Neural cell (in vitro differentiated cells): ENCODE measurements at regions not wholly inside any gene's neighbourhood (a gene's known extent, or its start where the extent isn't known, plus 50 kb on each side); places are given as distances from the start of the nearest gene placed in this dataset.

Experiments
- H2AFZ ChIP-seq: fragments of 200-600, 300-800 bp; sonication (generic), shearing (Covaris generic); 2 replicates; pipeline ENCODE4 v1.6.0; 2014; ENCODE audit warnings: low read depth, mild to moderate bottlenecking, antibody characterized with exemption, low read length, moderate library complexity
- H3F3A ChIP-seq: fragments of 200-600 bp; shearing (Covaris generic); 2 replicates; pipeline ENCODE4 v1.6.1; 2016; ENCODE audit warnings: mild to moderate bottlenecking, moderate library complexity, mixed read lengths, antibody characterized with exemption, low read length; ENCODE audit not compliant: insufficient read depth, poor library complexity, severe bottlenecking
- H3K27ac ChIP-seq: fragments of 200-600, 300-800 bp; sonication (generic), shearing (Covaris generic); 2 replicates; pipeline ENCODE4 v1.5.1; 2014; ENCODE audit warnings: mild to moderate bottlenecking, low read length, moderate library complexity
- H3K27me3 ChIP-seq: fragments of 300-800, 200-600 bp; sonication (generic), shearing (Covaris generic); 2 replicates; pipeline ENCODE4 v1.6.0; 2014; ENCODE audit warnings: mild to moderate bottlenecking, low read depth, low read length, moderate library complexity; ENCODE audit not compliant: insufficient read depth
- H3K36me3 ChIP-seq: fragments of 300-800, 200-600 bp; sonication (generic), shearing (Covaris generic); 2 replicates; pipeline ENCODE4 v1.5.1; 2014; ENCODE audit warnings: mild to moderate bottlenecking, antibody characterized with exemption, low read length, moderate library complexity; ENCODE audit not compliant: insufficient read depth
- H3K4me2 ChIP-seq: fragments of 300-800, 200-600 bp; sonication (generic), shearing (Covaris generic); 2 replicates; pipeline ENCODE4 v1.6.0; 2014; ENCODE audit warnings: mild to moderate bottlenecking, low read length
- H3K4me3 ChIP-seq: fragments of 300-800, 200-600 bp; sonication (generic), shearing (Covaris generic); 2 replicates; pipeline ENCODE4 v1.5.1; 2014; ENCODE audit warnings: mild to moderate bottlenecking, low read length, moderate library complexity
- H3K79me2 ChIP-seq: fragments of 200-600 bp; shearing (Covaris generic); replicated peaks from 2 replicates; pipeline ENCODE4 v1.6.0; 2014; ENCODE audit warnings: mild to moderate bottlenecking, low read length, moderate library complexity; ENCODE audit not compliant: insufficient read depth
- H3K9ac ChIP-seq: fragments of 300-800, 200-600 bp; sonication (generic), shearing (Covaris generic); 2 replicates; pipeline ENCODE4 v1.6.1; 2016; ENCODE audit warnings: mild to moderate bottlenecking, low read length, mixed read lengths
- H3K9me2 ChIP-seq: fragments of 200-600 bp; shearing (Covaris generic); 2 replicates; pipeline ENCODE4 v1.6.1; 2016; ENCODE audit warnings: mild to moderate bottlenecking, low read length, mixed read lengths; ENCODE audit not compliant: insufficient read depth
- H3K9me3 ChIP-seq: fragments of 200-600, 300-800 bp; sonication (generic), shearing (Covaris generic); 2 replicates; pipeline ENCODE4 v1.6.1; 2016; ENCODE audit warnings: mild to moderate bottlenecking, mixed run types, low read length, moderate library complexity, mixed read lengths
- H4K20me1 ChIP-seq: fragments of 200-600 bp; shearing (Covaris generic); 2 replicates; pipeline ENCODE4 v1.6.1; 2016; ENCODE audit warnings: mild to moderate bottlenecking, mixed run types; ENCODE audit not compliant: insufficient read depth
- CTCF ChIP-seq: fragments of 450-650 bp; IDR thresholded peaks from 2 replicates; pipeline ENCODE4 v1.5.1; 2014; ENCODE audit warnings: antibody characterized with exemption, mild to moderate bottlenecking, moderate library complexity; ENCODE audit not compliant: poor library complexity, severe bottlenecking
- EP300 ChIP-seq: fragments of 450-650 bp; conservative IDR thresholded peaks from 2 replicates; pipeline ENCODE4 v1.6.1; 2014; ENCODE audit warnings: antibody characterized with exemption, mild to moderate bottlenecking, moderate library complexity; ENCODE audit not compliant: poor library complexity, severe bottlenecking
- EZH2 ChIP-seq: fragments of 200-600, 300-800 bp; shearing (Covaris generic), sonication (generic); IDR thresholded peaks from 2 replicates; pipeline ENCODE4 v1.6.1; 2014; ENCODE audit warnings: antibody characterized with exemption, low read length, borderline replicate concordance, mild to moderate bottlenecking; ENCODE audit not compliant: insufficient read depth, poor library complexity, severe bottlenecking
- MXI1 ChIP-seq: fragments of 450-650 bp; conservative IDR thresholded peaks from 2 replicates; pipeline ENCODE4 v1.6.1; 2014; ENCODE audit warnings: antibody characterized with exemption, mild to moderate bottlenecking; ENCODE audit not compliant: poor library complexity, severe bottlenecking
- POLR2AphosphoS5 ChIP-seq: IDR thresholded peaks from 2 replicates; pipeline ENCODE4 v1.6.1; 2012
- RAD21 ChIP-seq: fragments of 450-650 bp; conservative IDR thresholded peaks from 2 replicates; pipeline ENCODE4 v1.6.1; 2014; ENCODE audit warnings: antibody characterized with exemption, mild to moderate bottlenecking, moderate library complexity
- REST ChIP-seq: IDR thresholded peaks from 2 replicates; pipeline ENCODE4 v1.6.1; 2012; ENCODE audit warnings: borderline replicate concordance
- SMC3 ChIP-seq: fragments of 450-650 bp; conservative IDR thresholded peaks from 2 replicates; pipeline ENCODE4 v1.6.1; 2014; ENCODE audit warnings: antibody characterized with exemption, mild to moderate bottlenecking, moderate library complexity; ENCODE audit not compliant: poor library complexity
- TAF1 ChIP-seq: IDR thresholded peaks from 2 replicates; pipeline ENCODE4 v1.6.1; 2012; ENCODE audit warnings: low read depth

GRCh38 chr1:106111044-106111443 is 945.4 kb upstream of the PRMT6 start:
- Histone ChIP-seq H3K36me3 (no peaks in the 10 kb centered on the region), H3K27me3 (no peaks in the 10 kb centered on the region), H3K9me3 (no peaks in the 10 kb centered on the region), H3K79me2 (no peaks in the 10 kb centered on the region), H2AFZ (no peak overlapping the region), H3K27ac (no peak overlapping the region), H3K9me2 (no peaks in the 10 kb centered on the region), H3K9ac (no peak overlapping the region), H3K4me2 (no peak overlapping the region), H4K20me1 (no peaks in the 10 kb centered on the region), H3K4me3 (no peak overlapping the region), H3F3A (no peaks in the 10 kb centered on the region)
- no peak for TF ChIP-seq EZH2

DNA sequence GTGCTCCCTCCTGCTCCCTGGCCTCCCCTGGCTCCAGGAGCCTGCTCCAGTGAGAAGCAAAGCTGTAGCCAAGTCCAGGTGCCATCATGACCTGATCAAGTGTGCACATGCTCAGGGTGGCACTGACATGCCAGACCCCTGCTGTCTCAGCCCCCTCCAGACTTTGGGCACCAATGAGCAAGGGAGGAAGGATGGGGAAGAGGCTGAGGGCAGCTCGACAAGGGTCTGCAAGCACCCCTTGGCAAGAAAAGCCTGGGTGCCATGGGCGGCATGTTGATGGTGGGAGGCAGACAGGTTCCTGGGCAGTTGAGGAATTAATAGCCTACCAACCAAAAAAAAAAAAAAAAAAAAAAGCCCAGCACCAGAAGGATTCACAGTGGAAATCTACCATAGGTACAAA is 942.6 kb upstream of the PRMT6 start:
- Histone ChIP-seq H3K36me3 (no peaks in the 10 kb centered on the region), H3K79me2 (no peaks in the 10 kb centered on the region), H3F3A (no peaks in the 10 kb centered on the region), H2AFZ (no peak overlapping the region), H3K9ac (no peak overlapping the region), H3K9me3 (no peaks in the 10 kb centered on the region), H3K27ac (no peak overlapping the region), H4K20me1 (no peaks in the 10 kb centered on the region), H3K4me3 (no peak overlapping the region), H3K4me2 (no peak overlapping the region), H3K9me2 (no peaks in the 10 kb centered on the region), H3K27me3 (no peaks in the 10 kb centered on the region)
- TF ChIP-seq CTCF, result no peak
- no peak for TF ChIP-seq TAF1
- TF ChIP-seq MXI1, result no peak
- TF ChIP-seq EP300, result no peak
- TF ChIP-seq SMC3, result no peak
- TF ChIP-seq POLR2AphosphoS5, result no peak
- TF ChIP-seq EZH2, result no peak
- no peak for TF ChIP-seq REST
- TF ChIP-seq RAD21, result no peak

GRCh38 chr1:106120789-106121188 is 935.7 kb upstream of the PRMT6 start:
- Histone ChIP-seq H3K9me2 (no peaks in the 10 kb centered on the region), H3K27me3 (no peaks in the 10 kb centered on the region), H3K36me3 (no peaks in the 10 kb centered on the region), H3K4me3 (no peak overlapping the region), H3K27ac (no peak overlapping the region), H2AFZ (no peak overlapping the region), H3F3A (no peaks in the 10 kb centered on the region), H4K20me1 (no peaks in the 10 kb centered on the region), H3K9ac (no peak overlapping the region), H3K9me3 (no peaks in the 10 kb centered on the region), H3K79me2 (no peaks in the 10 kb centered on the region), H3K4me2 (no peak overlapping the region)
- no peak for TF ChIP-seq EZH2
- no peak for TF ChIP-seq MXI1
- no peak for TF ChIP-seq POLR2AphosphoS5
- TF ChIP-seq TAF1, result no peak
- TF ChIP-seq SMC3, result no peak
- no peak for TF ChIP-seq RAD21
- TF ChIP-seq CTCF, result no peak
- TF ChIP-seq EP300, result no peak
- TF ChIP-seq REST, result no peak
